ENCODE measurements at regions not wholly inside any gene's neighbourhood (a gene's known extent, or its start where the extent isn't known, plus 50 kb on each side); places are given as distances from the start of the nearest gene placed in this dataset.

GRCh38 chr5:111645303-111645838 is 111.6 kb downstream of the NREP start:
- DNase-seq (ENCODE audit: low read depth, low spot score), result no peak
- no peak overlapping the region for H3K4me3 ChIP-seq (ENCODE audit: low read depth, low read length)
- in situ Hi-C loops (cut with HindIII; ENCODE audit: low sequenced_read_pairs), result no loop called here
- no peak for TF ChIP-seq CTCF (IDR thresholded peaks at IDR 0.05; ENCODE audit: low read depth, low read length)

- TF ChIP-seq CTCF (IDR thresholded peaks at IDR 0.05; ENCODE audit: low read depth, low read length), result no peak
- no peak overlapping the region for H3K4me3 ChIP-seq (ENCODE audit: low read depth, low read length)
- no peak for DNase-seq (ENCODE audit: low read depth, low spot score)
- in situ Hi-C loops (cut with HindIII; ENCODE audit: low sequenced_read_pairs), result no loop called here
Measured at GRCh38 chr5:111643499-111643898, 113.5 kb downstream of the NREP start.

- DNase-seq (ENCODE audit: low read depth, low spot score), result peak; percentile 58
- in situ Hi-C loops (cut with HindIII; ENCODE audit: low sequenced_read_pairs), result no loop called here
- TF ChIP-seq CTCF (IDR thresholded peaks at IDR 0.05; ENCODE audit: low read depth, low read length), result no peak
- no peak overlapping the region for H3K4me3 ChIP-seq (ENCODE audit: low read depth, low read length)
Measured at GRCh38 chr5:111641533-111642233, 115.3 kb downstream of the NREP start.

DNA sequence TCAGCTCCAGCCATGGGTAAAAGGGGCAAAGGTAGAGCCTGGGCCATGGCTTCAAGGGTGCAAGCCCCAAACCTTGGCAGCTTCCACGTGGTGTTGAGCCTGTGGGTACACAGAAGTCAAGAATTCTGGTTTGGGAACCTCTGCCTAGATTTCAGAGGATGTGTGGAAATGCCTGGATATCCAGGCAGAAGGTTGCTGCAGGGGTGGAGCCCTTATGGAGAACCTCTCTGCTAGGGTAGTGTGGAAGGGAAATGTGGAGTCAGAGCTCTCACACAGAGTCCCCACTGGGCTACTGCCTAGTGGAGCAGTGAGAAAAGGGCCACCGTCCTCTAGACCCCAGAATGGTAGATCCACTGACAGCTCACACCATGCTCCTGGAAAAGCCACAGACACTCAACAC is 117.1 kb downstream of the NREP start:
- in situ Hi-C loops (cut with HindIII; ENCODE audit: low sequenced_read_pairs), result no loop called here
- H3K4me3 ChIP-seq (ENCODE audit: low read depth, low read length), result no peak overlapping the region
- no peak for TF ChIP-seq CTCF (IDR thresholded peaks at IDR 0.05; ENCODE audit: low read depth, low read length)
- DNase-seq (ENCODE audit: low read depth, low spot score), result no peak

DNA sequence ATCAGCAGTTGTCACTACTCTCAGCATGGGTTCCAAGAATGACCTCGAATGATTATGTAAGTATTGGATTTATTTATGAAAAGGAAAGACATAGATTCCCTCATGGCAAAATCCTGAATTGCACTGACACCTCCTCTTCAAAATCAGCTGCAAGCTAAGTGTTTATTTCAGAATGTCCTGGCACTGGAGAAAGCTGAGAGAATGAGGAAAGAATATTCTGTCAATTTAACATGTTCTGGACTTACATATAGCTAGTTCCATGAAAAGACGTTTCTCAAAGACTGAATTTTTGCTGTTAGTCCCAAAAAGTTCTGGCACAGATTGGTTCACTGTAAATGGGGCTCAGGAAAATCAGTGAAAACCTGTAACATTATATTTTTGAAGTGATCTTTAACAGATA is 120.3 kb downstream of the NREP start:
- DNase-seq (ENCODE audit: low read depth, low spot score), result no peak
- no peak overlapping the region for H3K4me3 ChIP-seq (ENCODE audit: low read depth, low read length)
- in situ Hi-C loops (cut with HindIII; ENCODE audit: low sequenced_read_pairs), result no loop called here
- no peak for TF ChIP-seq CTCF (IDR thresholded peaks at IDR 0.05; ENCODE audit: low read depth, low read length)

GRCh38 chr5:111635916-111636570 is 121.0 kb downstream of the NREP start:
- DNase-seq (ENCODE audit: low read depth, low spot score), result no peak
- H3K4me3 ChIP-seq (ENCODE audit: low read depth, low read length), result no peak overlapping the region
- in situ Hi-C loops (cut with HindIII; ENCODE audit: low sequenced_read_pairs), result no loop called here
- no peak for TF ChIP-seq CTCF (IDR thresholded peaks at IDR 0.05; ENCODE audit: low read depth, low read length)
